ENCODE measurements at regions not wholly inside any gene's neighbourhood (a gene's known extent, or its start where the extent isn't known, plus 50 kb on each side); places are given as distances from the start of the nearest gene placed in this dataset.

- H3K9me3 Mint-ChIP-seq (ENCODE audit: unreplicated experiment): no peaks in the 10 kb centered on the region
- no TSS peak for BruUV-seq (replicated peaks)
- no peak overlapping the region for H3K4me3 Mint-ChIP-seq (ENCODE audit: unreplicated experiment)
- ChIA-PET CTCF (no interaction called here), POLR2A (interaction anchor here (0.7 kb wide), 1 partner anchor 468 kb away, joined by 3 read pairs; no protein-coding TSS in a partner anchor)
- no peak overlapping the region for H3K27ac Mint-ChIP-seq (ENCODE audit: low read depth, unreplicated experiment)
- peaks cover 8% of the 10 kb centered on the region for H3K4me1 Mint-ChIP-seq (ENCODE audit: insufficient read depth, unreplicated experiment)
- TF ChIP-seq CTCF (IDR thresholded peaks at IDR 0.05; ENCODE audit: unreplicated experiment): no peak
- no peaks in the 10 kb centered on the region for H3K27me3 Mint-ChIP-seq (ENCODE audit: insufficient read depth, unreplicated experiment)
- DNase-seq (ENCODE audit: unreplicated experiment): no peak
- no peaks in the 10 kb centered on the region for H3K36me3 Mint-ChIP-seq (ENCODE audit: insufficient read depth, unreplicated experiment)
- intact Hi-C loops (cut with micrococcal nuclease): no loop called here
Measured at GRCh38 chr4:182139491-182139890, 103.7 kb upstream of the TENM3 start.

GRCh38 chr4:182140547-182140946 is 102.7 kb upstream of the TENM3 start:
- H3K4me1 Mint-ChIP-seq (ENCODE audit: insufficient read depth, unreplicated experiment): peaks cover 12% of the 10 kb centered on the region
- no peak overlapping the region for H3K27ac Mint-ChIP-seq (ENCODE audit: low read depth, unreplicated experiment)
- BruUV-seq (replicated peaks): no TSS peak
- H3K27me3 Mint-ChIP-seq (ENCODE audit: insufficient read depth, unreplicated experiment): no peaks in the 10 kb centered on the region
- H3K4me3 Mint-ChIP-seq (ENCODE audit: unreplicated experiment): no peak overlapping the region
- POLR2A ChIA-PET: no interaction called here
- intact Hi-C loops (cut with micrococcal nuclease): loop anchor here (5.0 kb wide), 2 partner anchors 67 to 188 kb away; no protein-coding TSS in a partner anchor
- H3K36me3 Mint-ChIP-seq (ENCODE audit: insufficient read depth, unreplicated experiment): no peaks in the 10 kb centered on the region
- DNase-seq (ENCODE audit: unreplicated experiment): no peak
- TF ChIP-seq CTCF (IDR thresholded peaks at IDR 0.05; ENCODE audit: unreplicated experiment): no peak
- CTCF ChIA-PET: interaction anchor here (1.0 kb wide), 1 partner anchor 344 kb away, joined by 3 read pairs; no protein-coding TSS in a partner anchor
- H3K9me3 Mint-ChIP-seq (ENCODE audit: unreplicated experiment): no peaks in the 10 kb centered on the region

GRCh38 chr4:182141061-182141460 is 102.1 kb upstream of the TENM3 start:
- Mint-ChIP-seq H3K9me3 (ENCODE audit: unreplicated experiment) (no peaks in the 10 kb centered on the region), H3K4me1 (ENCODE audit: insufficient read depth, unreplicated experiment) (peaks cover 16% of the 10 kb centered on the region), H3K27me3 (ENCODE audit: insufficient read depth, unreplicated experiment) (no peaks in the 10 kb centered on the region), H3K4me3 (ENCODE audit: unreplicated experiment) (no peak overlapping the region), H3K36me3 (ENCODE audit: insufficient read depth, unreplicated experiment) (no peaks in the 10 kb centered on the region), H3K27ac (ENCODE audit: low read depth, unreplicated experiment) (no peak overlapping the region)
- BruUV-seq (replicated peaks): no TSS peak
- CTCF ChIA-PET: interaction anchor here (0.5 to 1.0 kb wide), 2 partner anchors 345 to 665 kb away, joined by 3 to 4 read pairs; no protein-coding TSS in a partner anchor
- no peak for DNase-seq (ENCODE audit: unreplicated experiment)
- no peak for TF ChIP-seq CTCF (IDR thresholded peaks at IDR 0.05; ENCODE audit: unreplicated experiment)
- POLR2A ChIA-PET: no interaction called here
- intact Hi-C loops (cut with micrococcal nuclease): loop anchor here (5.0 kb wide), 2 partner anchors 66 to 189 kb away; no protein-coding TSS in a partner anchor

DNA sequence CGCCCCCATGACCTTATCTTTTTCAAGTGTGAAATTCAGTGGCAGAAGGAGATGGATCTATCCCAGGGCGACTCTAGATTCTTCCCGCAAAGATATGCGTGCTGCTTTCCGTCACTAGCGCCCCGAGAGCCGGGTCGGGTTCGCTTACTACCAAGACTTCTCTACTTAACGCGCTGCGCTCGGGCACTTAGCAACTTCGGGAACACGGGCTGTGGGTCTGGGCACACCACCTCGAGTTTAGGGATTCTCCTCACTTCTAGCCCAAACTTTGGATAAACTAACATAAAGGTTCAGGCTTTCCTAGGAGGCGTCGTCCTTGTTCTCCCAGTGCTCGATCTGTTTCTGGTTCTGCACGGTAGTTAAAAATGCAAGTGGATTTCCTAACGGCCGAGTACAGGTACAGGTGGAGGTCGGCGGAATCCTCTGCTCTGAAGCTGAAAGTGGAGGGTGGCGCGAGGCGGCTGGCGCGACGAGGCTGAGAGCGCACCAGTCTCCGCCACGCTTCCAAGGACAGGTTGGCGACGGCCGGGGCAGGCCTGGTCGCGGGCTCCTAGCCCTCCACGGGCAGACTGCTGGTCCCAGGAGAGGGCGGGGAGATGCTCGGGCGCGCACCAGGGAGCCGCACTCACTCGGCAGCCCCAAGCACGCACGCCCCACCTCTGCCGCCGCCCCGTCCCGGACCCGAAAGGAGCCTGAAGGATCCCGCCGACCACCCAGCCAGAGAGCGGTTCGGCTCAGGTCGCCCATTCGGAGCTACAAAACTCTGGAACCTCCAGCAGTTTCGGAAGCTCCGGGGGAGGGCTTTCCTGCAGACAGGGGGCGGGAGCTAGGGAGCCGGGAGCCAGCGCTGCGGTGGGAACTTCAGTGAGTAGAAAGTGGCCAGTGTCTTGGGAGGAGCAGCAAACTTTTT is 100.8 kb upstream of the TENM3 start:
- CTCF ChIA-PET: interaction anchor here (0.6 to 0.9 kb wide), 4 partner anchors 120 to 999 kb away, joined by 3 to 4 read pairs (median 3); no protein-coding TSS in a partner anchor
- H3K4me3 Mint-ChIP-seq (ENCODE audit: unreplicated experiment): peak overlapping the region; percentile 98
- H3K36me3 Mint-ChIP-seq (ENCODE audit: insufficient read depth, unreplicated experiment): no peaks in the 10 kb centered on the region
- POLR2A ChIA-PET: interaction anchor here (0.6 to 1.5 kb wide), 5 partner anchors 10 to 321 kb away, joined by 3 to 4 read pairs (median 3); no protein-coding TSS in a partner anchor
- no TSS peak for BruUV-seq (replicated peaks)
- no peaks in the 10 kb centered on the region for H3K27me3 Mint-ChIP-seq (ENCODE audit: insufficient read depth, unreplicated experiment)
- no peak for DNase-seq (ENCODE audit: unreplicated experiment)
- peaks cover 16% of the 10 kb centered on the region for H3K4me1 Mint-ChIP-seq (ENCODE audit: insufficient read depth, unreplicated experiment)
- H3K9me3 Mint-ChIP-seq (ENCODE audit: unreplicated experiment): no peaks in the 10 kb centered on the region
- intact Hi-C loops (cut with micrococcal nuclease): loop anchor here (5.0 kb wide), 2 partner anchors 65 to 190 kb away; no protein-coding TSS in a partner anchor
- TF ChIP-seq CTCF (IDR thresholded peaks at IDR 0.05; ENCODE audit: unreplicated experiment): no peak
- H3K27ac Mint-ChIP-seq (ENCODE audit: low read depth, unreplicated experiment): no peak overlapping the region
